ENCODE measurements at regions not wholly inside any gene's neighbourhood (a gene's known extent, or its start where the extent isn't known, plus 50 kb on each side); places are given as distances from the start of the nearest gene placed in this dataset.
A peak's percentile ranks its signal among the peaks of the same experiment; 100 is the strongest.

GRCh38 chr4:36394352-36394903 is 113.0 kb downstream of the DTHD1 start:
- H3K4me1 ChIP-seq = no peaks in the 10 kb centered on the region
- H3K27me3 ChIP-seq = no peaks in the 10 kb centered on the region
- TF ChIP-seq CTCF (IDR thresholded peaks at IDR 0.05 in 4 of 5, conservative IDR thresholded peaks at IDR 0.05 in 1 of 5) = no peak
- no peak for TF ChIP-seq POLR2A (IDR thresholded peaks at IDR 0.05)
- no peak overlapping the region for H3K27ac ChIP-seq
- in situ Hi-C loops (cut with MboI; ENCODE audit: low sequenced_read_pairs in 4 of 4) (no loop called here), intact Hi-C loops (cut with DNase I; ENCODE audit: low total_unique reads) (no loop called here)
- DNase-seq (no peak), ATAC-seq (no peak)
- H3K9me3 ChIP-seq = no peaks in the 10 kb centered on the region
- no peaks in the 10 kb centered on the region for H3K36me3 ChIP-seq
- H3K4me3 ChIP-seq = no peak overlapping the region

GRCh38 chr4:36399762-36400353 is 118.4 kb downstream of the DTHD1 start:
- no peak overlapping the region for H3K4me3 ChIP-seq
- intact Hi-C loops (cut with DNase I; ENCODE audit: low total_unique reads) (no loop called here), in situ Hi-C loops (cut with MboI; ENCODE audit: low sequenced_read_pairs in 4 of 4) (no loop called here)
- no peak overlapping the region for H3K27ac ChIP-seq
- no peaks in the 10 kb centered on the region for H3K9me3 ChIP-seq
- ATAC-seq (no peak), DNase-seq (no peak)
- no peaks in the 10 kb centered on the region for H3K27me3 ChIP-seq
- H3K4me1 ChIP-seq = no peaks in the 10 kb centered on the region
- no peaks in the 10 kb centered on the region for H3K36me3 ChIP-seq
- TF ChIP-seq CTCF (IDR thresholded peaks at IDR 0.05 in 4 of 5, conservative IDR thresholded peaks at IDR 0.05 in 1 of 5) (peak in 1 of 5 experiments; percentile 18), POLR2A (IDR thresholded peaks at IDR 0.05) (no peak)

GRCh38 chr4:36402008-36402758 is 120.8 kb downstream of the DTHD1 start:
- in situ Hi-C loops (cut with MboI; ENCODE audit: low sequenced_read_pairs in 4 of 4) = no loop called here
- H3K27ac ChIP-seq = no peak overlapping the region
- no peaks in the 10 kb centered on the region for H3K9me3 ChIP-seq
- no peak for TF ChIP-seq POLR2A (IDR thresholded peaks at IDR 0.05)
- no peak for TF ChIP-seq CTCF (IDR thresholded peaks at IDR 0.05 in 4 of 5, conservative IDR thresholded peaks at IDR 0.05 in 1 of 5)
- no peaks in the 10 kb centered on the region for H3K4me1 ChIP-seq
- no peak overlapping the region for H3K4me3 ChIP-seq
- ATAC-seq (no peak), DNase-seq (no peak)
- no peaks in the 10 kb centered on the region for H3K36me3 ChIP-seq
- H3K27me3 ChIP-seq = no peaks in the 10 kb centered on the region
- intact Hi-C loops (cut with DNase I; ENCODE audit: low total_unique reads) = no loop called here

- ATAC-seq = no peak
Measured at GRCh38 chr4:36411338-36411737, 129.9 kb downstream of the DTHD1 start.

More at GRCh38 chr4:36411338-36411737, 129.9 kb downstream of the DTHD1 start:
- in situ Hi-C loops (cut with MboI; ENCODE audit: low sequenced_read_pairs in 4 of 4) (no loop called here), intact Hi-C loops (cut with DNase I; ENCODE audit: low total_unique reads) (no loop called here)
- H3K27ac ChIP-seq = no peak overlapping the region
- TF ChIP-seq CTCF (IDR thresholded peaks at IDR 0.05 in 4 of 5, conservative IDR thresholded peaks at IDR 0.05 in 1 of 5) = no peak
- no peak for TF ChIP-seq POLR2A (IDR thresholded peaks at IDR 0.05)
- no peaks in the 10 kb centered on the region for H3K27me3 ChIP-seq
- no peaks in the 10 kb centered on the region for H3K36me3 ChIP-seq
- H3K4me3 ChIP-seq = no peak overlapping the region
- no peak for DNase-seq
- H3K9me3 ChIP-seq = no peaks in the 10 kb centered on the region
- H3K4me1 ChIP-seq = no peaks in the 10 kb centered on the region

All from gastrocnemius medialis (tissue), 4 donors.